Erythroblast (primary cell): ENCODE measurements at regions not wholly inside any gene's neighbourhood (a gene's known extent, or its start where the extent isn't known, plus 50 kb on each side); places are given as distances from the start of the nearest gene placed in this dataset.
"Not testable (repeated sequence)": the region's sequence is repeated elsewhere in the genome, so short reads cannot be mapped to it uniquely, and the experiment has no call there.

Source experiments
- GATA1 ChIP-seq: IDR thresholded peaks from 2 replicates; pipeline ENCODE4 v1.6.1; 2011; ENCODE audit warnings: low read depth, mild to moderate bottlenecking, control low read depth, low read length, moderate library complexity
- POLR2A ChIP-seq: IDR thresholded peaks from 2 replicates; pipeline ENCODE4 v1.6.1; 2011; ENCODE audit warnings: mild to moderate bottlenecking, low read length

GRCh38 chr1:149647018-149647373 lies 63.3 kb downstream of the PPIAL4C start:
- TF ChIP-seq POLR2A, GATA1: not testable (repeated sequence)
